ENCODE measurements at regions not wholly inside any gene's neighbourhood (a gene's known extent, or its start where the extent isn't known, plus 50 kb on each side); places are given as distances from the start of the nearest gene placed in this dataset.
A peak's percentile ranks its signal among the peaks of the same experiment; 100 is the strongest.
"Not testable (repeated sequence)": the region's sequence is repeated elsewhere in the genome, so short reads cannot be mapped to it uniquely, and the experiment has no call there.

GRCh38 chr15:88994286-88994685, 81.1 kb upstream of the MFGE8 start:
- no peak for DNase-seq (ENCODE audit: low read depth in 2 of 3, low spot score in 1 of 3)

- no peak for DNase-seq (ENCODE audit: low read depth in 2 of 3, low spot score in 1 of 3)
These were observed 82.3 kb upstream of the MFGE8 start for GRCh38 chr15:88995449-88995848.

GRCh38 chr15:88997531-88997930, 84.4 kb upstream of the MFGE8 start:
- no peak for DNase-seq (ENCODE audit: low read depth in 2 of 3, low spot score in 1 of 3)

- DNase-seq (ENCODE audit: low read depth in 2 of 3, low spot score in 1 of 3), result no peak
These were observed 86.0 kb upstream of the MFGE8 start for GRCh38 chr15:88998980-88999713.

GRCh38 chr15:89001708-89002275, 86.5 kb upstream of the ABHD2 start:
- not testable (repeated sequence) for DNase-seq (ENCODE audit: low read depth in 2 of 3, low spot score in 1 of 3)

- DNase-seq (ENCODE audit: low read depth in 2 of 3, low spot score in 1 of 3), result no peak
These were observed 85.9 kb upstream of the ABHD2 start for GRCh38 chr15:89002281-89002761.

- DNase-seq (ENCODE audit: low read depth in 2 of 3, low spot score in 1 of 3), result no peak
These were observed 85.4 kb upstream of the ABHD2 start for GRCh38 chr15:89002830-89003229.

- DNase-seq (ENCODE audit: low read depth in 2 of 3, low spot score in 1 of 3), result no peak
These were observed 84.2 kb upstream of the ABHD2 start for GRCh38 chr15:89003865-89004725.

- DNase-seq (ENCODE audit: low read depth in 2 of 3, low spot score in 1 of 3), result no peak
These were observed 83.6 kb upstream of the ABHD2 start for GRCh38 chr15:89004726-89005030.

GRCh38 chr15:89007527-89007926, 80.7 kb upstream of the ABHD2 start:
- DNase-seq (ENCODE audit: low read depth in 2 of 3, low spot score in 1 of 3), result not testable (repeated sequence)

- no peak for DNase-seq (ENCODE audit: low read depth in 2 of 3, low spot score in 1 of 3)
These were observed 80.3 kb upstream of the ABHD2 start for GRCh38 chr15:89007989-89008388.

- DNase-seq (ENCODE audit: low read depth in 2 of 3, low spot score in 1 of 3), result no peak
These were observed 79.2 kb upstream of the ABHD2 start for GRCh38 chr15:89009080-89009479.

GRCh38 chr15:89015412-89016097, 72.7 kb upstream of the ABHD2 start:
- no peak for DNase-seq (ENCODE audit: low read depth in 2 of 3, low spot score in 1 of 3)

- DNase-seq (ENCODE audit: low read depth in 2 of 3, low spot score in 1 of 3), result no peak
These were observed 71.7 kb upstream of the ABHD2 start for GRCh38 chr15:89016549-89017041.

- peak; percentile 81 to 91 (median 82) for DNase-seq (ENCODE audit: low read depth in 2 of 3, low spot score in 1 of 3)
These were observed 70.7 kb upstream of the ABHD2 start for GRCh38 chr15:89017370-89018066.

- DNase-seq (ENCODE audit: low read depth in 2 of 3, low spot score in 1 of 3), result no peak
These were observed 70.0 kb upstream of the ABHD2 start for GRCh38 chr15:89018207-89018606.

- no peak for DNase-seq (ENCODE audit: low read depth in 2 of 3, low spot score in 1 of 3)
These were observed 68.8 kb upstream of the ABHD2 start for GRCh38 chr15:89019436-89019835.

GRCh38 chr15:89021224-89021623, 67.0 kb upstream of the ABHD2 start:
- no peak for DNase-seq (ENCODE audit: low read depth in 2 of 3, low spot score in 1 of 3)

- DNase-seq (ENCODE audit: low read depth in 2 of 3, low spot score in 1 of 3), result not testable (repeated sequence)
These were observed 66.4 kb upstream of the ABHD2 start for GRCh38 chr15:89021886-89022285.

- no peak for DNase-seq (ENCODE audit: low read depth in 2 of 3, low spot score in 1 of 3)
These were observed 64.8 kb upstream of the ABHD2 start for GRCh38 chr15:89023311-89023961.
